SK-N-SH treated with all-trans-retinoic acid at 6 μM for 48 hours (cell line): ENCODE measurements at regions not wholly inside any gene's neighbourhood (a gene's known extent, or its start where the extent isn't known, plus 50 kb on each side); places are given as distances from the start of the nearest gene placed in this dataset.

Experiments
- ISL1 ChIP-seq: fragments of 250-450 bp; sonication (Bioruptor Pico); IDR thresholded peaks from 2 replicates; pipeline ENCODE4 v2.1.2; 2022; ENCODE audit warnings: mild to moderate bottlenecking, moderate library complexity
- PATZ1 ChIP-seq: fragments of 250-450 bp; sonication (Bioruptor Pico); IDR thresholded peaks from 2 replicates; pipeline ENCODE4 v1.8.0; 2020; ENCODE audit warnings: mild to moderate bottlenecking, moderate library complexity, borderline replicate concordance
- TSHZ2 ChIP-seq: fragments of 250-450 bp; sonication (Bioruptor Pico); IDR thresholded peaks from 2 replicates; pipeline ENCODE4 v1.5.0; 2020; ENCODE audit warnings: mild to moderate bottlenecking, moderate library complexity
- ZFP30 ChIP-seq: fragments of 450-650 bp; formaldehyde crosslinking; IDR thresholded peaks from 2 replicates; pipeline ENCODE4 v1.5.0; 2022; ENCODE audit warnings: mild to moderate bottlenecking, moderate library complexity

DNA sequence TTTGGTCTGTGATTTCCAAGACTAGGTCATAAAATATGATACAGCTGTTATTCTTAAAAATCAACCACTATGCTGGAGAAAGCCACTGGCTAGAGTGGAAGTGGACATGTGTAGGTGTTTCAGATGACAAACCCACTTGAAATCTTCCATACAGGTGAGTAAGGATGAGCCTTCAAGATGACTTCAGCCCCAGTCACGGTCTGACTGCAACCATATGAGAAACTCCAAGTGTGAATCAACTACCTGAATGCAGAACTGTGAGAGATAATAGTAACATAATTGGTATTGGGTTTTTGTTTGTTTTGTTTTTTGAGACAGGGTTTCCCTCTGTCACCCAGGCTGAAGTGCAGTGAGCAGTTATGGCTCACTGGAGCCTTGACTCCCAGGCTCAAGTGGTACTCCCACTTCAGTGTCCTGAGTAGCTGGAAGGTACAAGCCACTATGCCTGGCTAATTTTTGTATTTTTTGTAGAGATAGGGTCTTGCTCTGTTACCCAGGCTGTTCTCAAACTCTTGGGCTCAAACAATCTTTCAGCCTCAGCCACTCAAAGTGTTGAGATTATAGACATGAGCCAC, 273.3 kb upstream of the LRIG3 start:
- TF ChIP-seq ISL1 (CRISPR knock-in tag) (no peak), ZFP30 (CRISPR knock-in tag) (no peak), TSHZ2 (CRISPR knock-in tag) (no peak), PATZ1 (CRISPR knock-in tag) (no peak)
